ENCODE measurements at regions not wholly inside any gene's neighbourhood (a gene's known extent, or its start where the extent isn't known, plus 50 kb on each side); places are given as distances from the start of the nearest gene placed in this dataset.

DNA sequence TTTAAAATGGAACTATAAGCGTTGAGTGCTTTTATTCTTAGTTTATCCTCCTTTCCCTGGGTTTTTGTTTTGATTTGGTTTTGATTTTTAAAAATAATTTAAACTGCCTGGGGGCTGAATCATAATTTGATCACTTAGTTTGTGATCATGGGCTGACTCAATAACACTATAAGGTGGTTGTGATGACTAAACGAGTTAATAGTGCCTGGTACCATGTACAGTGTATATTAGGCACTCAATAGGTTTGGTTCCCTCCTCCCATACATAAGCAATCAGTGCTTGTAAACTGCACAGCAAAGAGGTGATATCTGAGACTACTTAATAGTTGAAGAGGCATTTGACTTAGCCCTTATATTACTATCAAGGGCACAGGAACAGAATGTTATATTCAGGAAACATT, 200.9 kb upstream of the RFC3 start:
- no peaks in the 10 kb centered on the region for H3K4me1 ChIP-seq
- H3K27ac ChIP-seq, result no peak overlapping the region
- intact Hi-C loops (cut with DNase I), result no loop called here
- no peaks in the 10 kb centered on the region for H3K27me3 ChIP-seq
- no peaks in the 10 kb centered on the region for H3K9me3 ChIP-seq
- DNase-seq, result no peak
- H3K4me3 ChIP-seq, result no peak overlapping the region
- TF ChIP-seq, protein P1, sequence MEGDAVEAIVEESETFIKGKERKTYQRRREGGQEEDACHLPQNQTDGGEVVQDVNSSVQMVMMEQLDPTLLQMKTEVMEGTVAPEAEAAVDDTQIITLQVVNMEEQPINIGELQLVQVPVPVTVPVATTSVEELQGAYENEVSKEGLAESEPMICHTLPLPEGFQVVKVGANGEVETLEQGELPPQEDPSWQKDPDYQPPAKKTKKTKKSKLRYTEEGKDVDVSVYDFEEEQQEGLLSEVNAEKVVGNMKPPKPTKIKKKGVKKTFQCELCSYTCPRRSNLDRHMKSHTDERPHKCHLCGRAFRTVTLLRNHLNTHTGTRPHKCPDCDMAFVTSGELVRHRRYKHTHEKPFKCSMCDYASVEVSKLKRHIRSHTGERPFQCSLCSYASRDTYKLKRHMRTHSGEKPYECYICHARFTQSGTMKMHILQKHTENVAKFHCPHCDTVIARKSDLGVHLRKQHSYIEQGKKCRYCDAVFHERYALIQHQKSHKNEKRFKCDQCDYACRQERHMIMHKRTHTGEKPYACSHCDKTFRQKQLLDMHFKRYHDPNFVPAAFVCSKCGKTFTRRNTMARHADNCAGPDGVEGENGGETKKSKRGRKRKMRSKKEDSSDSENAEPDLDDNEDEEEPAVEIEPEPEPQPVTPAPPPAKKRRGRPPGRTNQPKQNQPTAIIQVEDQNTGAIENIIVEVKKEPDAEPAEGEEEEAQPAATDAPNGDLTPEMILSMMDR (IDR thresholded peaks at IDR 0.05), result no peak
- H3K9ac ChIP-seq (ENCODE audit: low read depth in 2 of 2, low read length in 2 of 2), result no peak overlapping the region
- H3K36me3 ChIP-seq, result no peaks in the 10 kb centered on the region

DNA sequence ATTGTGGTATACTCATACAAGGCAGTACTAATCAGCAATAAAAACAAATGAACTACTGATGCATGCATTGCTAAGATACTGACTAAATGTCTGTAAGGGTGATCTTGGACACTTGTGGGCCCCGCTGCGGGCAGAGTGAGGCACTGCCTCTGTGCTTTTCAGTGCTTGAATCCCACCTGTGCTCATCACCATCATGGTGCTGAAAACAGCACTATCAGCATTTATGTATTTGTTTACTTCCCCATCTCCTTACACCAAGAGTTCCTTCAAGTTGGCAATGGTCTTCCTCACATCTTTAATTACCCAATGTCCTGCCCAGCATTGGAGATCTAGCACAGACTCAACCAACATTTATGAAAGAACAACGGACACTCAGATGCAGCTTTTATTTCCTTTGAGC, 193.7 kb upstream of the RFC3 start:
- Histone ChIP-seq H3K27me3 (no peaks in the 10 kb centered on the region), H3K4me1 (no peaks in the 10 kb centered on the region), H3K36me3 (no peaks in the 10 kb centered on the region), H3K4me3 (no peak overlapping the region), H3K27ac (no peak overlapping the region), H3K9ac (ENCODE audit: low read depth in 2 of 2, low read length in 2 of 2) (no peak overlapping the region), H3K9me3 (no peaks in the 10 kb centered on the region)
- intact Hi-C loops (cut with DNase I), result no loop called here
- TF ChIP-seq, protein P1 (IDR thresholded peaks at IDR 0.05), result no peak
- no peak for DNase-seq

DNA sequence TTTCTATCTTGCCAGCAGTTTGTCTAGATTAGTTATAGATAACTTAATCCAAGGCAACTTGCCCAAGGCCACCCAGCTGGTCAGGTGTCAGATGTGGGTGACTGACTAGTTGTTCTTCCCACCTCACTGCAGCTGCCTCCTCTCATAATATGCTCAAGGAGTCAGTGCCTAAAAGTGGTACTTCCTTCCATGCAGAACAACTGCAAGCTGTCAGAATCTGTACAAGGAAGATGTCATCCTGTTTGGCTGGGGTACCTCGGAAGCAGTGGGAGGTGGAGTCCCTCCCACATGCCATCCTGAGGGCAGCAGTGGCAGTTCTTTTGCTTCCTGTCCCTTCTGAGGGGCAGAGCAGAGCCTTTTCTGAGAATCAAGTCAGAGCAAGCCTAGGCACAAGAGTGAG, 193.2 kb upstream of the RFC3 start:
- Histone ChIP-seq H3K4me1 (no peaks in the 10 kb centered on the region), H3K27me3 (no peaks in the 10 kb centered on the region), H3K9ac (ENCODE audit: low read depth in 2 of 2, low read length in 2 of 2) (no peak overlapping the region), H3K9me3 (no peaks in the 10 kb centered on the region), H3K4me3 (no peak overlapping the region), H3K36me3 (no peaks in the 10 kb centered on the region), H3K27ac (no peak overlapping the region)
- intact Hi-C loops (cut with DNase I), result no loop called here
- DNase-seq, result no peak
- TF ChIP-seq, protein P1 (IDR thresholded peaks at IDR 0.05), result no peak

DNA sequence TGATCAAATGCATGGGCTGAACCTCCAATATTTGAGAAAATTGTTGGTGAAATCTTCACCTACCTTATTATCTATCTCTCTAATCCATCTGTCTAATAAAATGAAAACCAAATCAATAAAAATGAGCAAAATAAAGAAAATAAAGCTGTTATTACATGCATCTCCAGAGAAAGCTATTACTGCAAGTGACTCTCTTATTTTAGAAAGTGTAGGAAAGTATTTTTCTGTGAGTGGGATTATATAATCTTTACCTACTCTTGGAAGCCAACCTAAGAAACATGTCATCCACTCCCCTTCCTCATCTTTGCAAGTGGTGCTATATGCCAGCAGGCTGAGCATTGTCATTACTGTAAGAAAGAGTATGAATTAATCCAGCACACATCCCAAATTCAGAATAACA, 191.5 kb upstream of the RFC3 start:
- no peak overlapping the region for H3K27ac ChIP-seq
- DNase-seq, result no peak
- H3K9me3 ChIP-seq, result no peaks in the 10 kb centered on the region
- no peak overlapping the region for H3K4me3 ChIP-seq
- no peaks in the 10 kb centered on the region for H3K36me3 ChIP-seq
- H3K4me1 ChIP-seq, result no peaks in the 10 kb centered on the region
- TF ChIP-seq, protein P1 (IDR thresholded peaks at IDR 0.05), result no peak
- H3K27me3 ChIP-seq, result no peaks in the 10 kb centered on the region
- no peak overlapping the region for H3K9ac ChIP-seq (ENCODE audit: low read depth in 2 of 2, low read length in 2 of 2)
- intact Hi-C loops (cut with DNase I), result no loop called here

DNA sequence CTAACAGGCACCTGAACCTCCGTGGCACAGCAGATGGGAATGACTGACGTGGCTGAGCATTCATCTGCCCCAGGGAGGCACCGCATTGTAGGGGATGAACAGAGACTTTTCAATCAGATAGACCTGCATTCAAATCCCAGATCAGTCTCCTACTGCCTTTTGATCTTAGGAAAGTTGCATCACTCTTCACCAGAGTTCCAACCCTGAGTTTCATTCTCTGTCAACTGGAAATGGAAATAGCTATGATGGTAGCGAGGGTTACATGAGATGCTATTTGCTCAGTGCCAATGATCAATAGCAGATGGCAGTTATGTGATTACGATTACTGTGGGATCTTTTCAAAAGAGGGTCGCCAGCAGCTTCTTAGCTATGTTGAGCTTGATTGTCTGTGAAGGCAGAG, 189.3 kb upstream of the RFC3 start:
- TF ChIP-seq, protein P1 (IDR thresholded peaks at IDR 0.05), result no peak
- Histone ChIP-seq H3K9me3 (no peaks in the 10 kb centered on the region), H3K4me1 (no peaks in the 10 kb centered on the region), H3K27me3 (no peaks in the 10 kb centered on the region), H3K4me3 (no peak overlapping the region), H3K36me3 (no peaks in the 10 kb centered on the region), H3K27ac (no peak overlapping the region), H3K9ac (ENCODE audit: low read depth in 2 of 2, low read length in 2 of 2) (no peak overlapping the region)
- no peak for DNase-seq
- intact Hi-C loops (cut with DNase I), result no loop called here
